HepG2 (cell line): ENCODE measurements at regions not wholly inside any gene's neighbourhood (a gene's known extent, or its start where the extent isn't known, plus 50 kb on each side); places are given as distances from the start of the nearest gene placed in this dataset.

Experiments
- ATAC-seq: fragments of 200-7000 bp; cut with Tn5 transposase; 3 replicates; pipeline ENCODE4 v1.9.1; 2020; ENCODE audit warnings: mild to moderate bottlenecking, moderate library complexity
- BruUV-seq: library from RNA; stranded (reverse); fragments of 400-500 nt; replicated peaks from 2 replicates; lab custom pipeline; 2021; lab: Mats Ljungman, UMichigan
- CTCF ChIA-PET: fragments of 300-600 bp; formaldehyde crosslinking; extraction: SDS; loops from one replicate; lab custom pipeline; 2021; ENCODE audit warnings: low total read pairs, inconsistent platforms, low intra/inter-chr PET ratio; lab: Yijun Ruan, JAX
- POLR2A ChIA-PET: fragments of 350-600 bp; sonication (Branson Sonifier 250); formaldehyde crosslinking; loops from one replicate; lab custom pipeline; 2020; ENCODE audit warnings: antibody characterized with exemption, inconsistent platforms; lab: Yijun Ruan, JAX
- DNase-seq: peaks from one replicate; pipeline ENCODE4 v3.0.0-alpha.2; 2015; ENCODE audit warnings: low spot score
- FAIRE-seq: peaks from 3 replicates; lab custom pipeline; 2011; peaks lifted over from hg19 to GRCh38; lab: Jason Lieb, UNC
- H2AFZ ChIP-seq: one replicate; pipeline ENCODE4 v1.6.1; 2011; ENCODE audit warnings: low read length, inconsistent platforms
- H3K27ac ChIP-seq: fragments of 300-600 bp; 3 replicates; pipeline ENCODE4 v1.8.0; 2011; ENCODE audit warnings: mixed run types, mild to moderate bottlenecking, mixed read lengths, low read length, inconsistent platforms; ENCODE audit not compliant: insufficient read depth; ENCODE audit errors: extremely low read length
- H3K27me3 ChIP-seq, 2 experiments: fragments of 200-600 bp in 1 of 2; 2 replicates in 1 of 2; 3 replicates in 1 of 2; pipeline versions ENCODE4 v1.6.0 to v1.8.0; 2011; ENCODE audit warnings: low read length in 2 of 2, mild to moderate bottlenecking in 2 of 2, moderate library complexity in 2 of 2, inconsistent platforms in 1 of 2; ENCODE audit not compliant: insufficient read depth in 2 of 2, control insufficient read depth in 1 of 2
- H3K36me3 ChIP-seq, 2 experiments: fragments of 200-600 bp in 1 of 2; replicated peaks in 1 of 2; 2 replicates in 1 of 2; 3 replicates in 1 of 2; pipeline versions ENCODE4 v1.5.1 to v1.8.0; 2011; ENCODE audit warnings: low read length in 2 of 2, inconsistent platforms in 1 of 2; ENCODE audit not compliant: insufficient read depth in 2 of 2, control insufficient read depth in 1 of 2
- H3K4me1 ChIP-seq: 2 replicates; pipeline ENCODE4 v1.5.1; 2012; ENCODE audit warnings: low read length, inconsistent platforms; ENCODE audit not compliant: insufficient read depth
- H3K4me2 ChIP-seq: 2 replicates; pipeline ENCODE4 v1.6.0; 2011; ENCODE audit warnings: low read depth, low read length, inconsistent platforms
- H3K4me3 ChIP-seq, 3 experiments: fragments of 200-600 bp in 1 of 3; sonication (generic), shearing (Covaris generic) in 1 of 3; replicated peaks in 1 of 3; 2 replicates each; pipeline ENCODE4 v1.5.1; 2011 to 2016; ENCODE audit warnings: low read length in 3 of 3, inconsistent platforms in 2 of 3, low read depth in 2 of 3, mild to moderate bottlenecking in 2 of 3, control low read depth in 1 of 3, mixed read lengths in 1 of 3; ENCODE audit not compliant: insufficient read depth in 1 of 3
- H3K79me2 ChIP-seq: one replicate; pipeline ENCODE4 v1.6.1; 2011; ENCODE audit warnings: low read length, inconsistent platforms; ENCODE audit not compliant: insufficient read depth
- H3K9ac ChIP-seq: 2 replicates; pipeline ENCODE4 v1.6.0; 2011; ENCODE audit warnings: mild to moderate bottlenecking, low read depth, low read length, inconsistent platforms; ENCODE audit not compliant: insufficient read depth
- H3K9me3 ChIP-seq: 2 replicates; pipeline ENCODE4 v1.5.1; 2012; ENCODE audit warnings: mild to moderate bottlenecking, low read length
- H4K20me1 ChIP-seq: 2 replicates; pipeline ENCODE4 v1.6.0; 2011; ENCODE audit warnings: inconsistent platforms, mild to moderate bottlenecking, low read length, moderate library complexity; ENCODE audit not compliant: insufficient read depth
- BRCA1 ChIP-seq: sonication (generic); formaldehyde crosslinking; IDR thresholded peaks from 2 replicates; pipeline ENCODE4 v1.4.0; 2020; ENCODE audit warnings: missing genetic modification reagents
- CBX1 ChIP-seq: IDR thresholded peaks from one replicate; pipeline ENCODE4 v1.6.1; 2016; ENCODE audit warnings: antibody characterized with exemption, low read depth
- FOXO1 ChIP-seq: sonication (generic); formaldehyde crosslinking; IDR thresholded peaks from 2 replicates; pipeline ENCODE4 v1.4.0; 2020; ENCODE audit warnings: missing genetic modification reagents
- GPN1 ChIP-seq: sonication (generic); formaldehyde crosslinking; IDR thresholded peaks from 2 replicates; pipeline ENCODE4 v1.5.1; 2020; ENCODE audit warnings: missing genetic modification reagents, borderline replicate concordance
- MAFF ChIP-seq: IDR thresholded peaks from 2 replicates; pipeline ENCODE4 v1.6.1; 2011; ENCODE audit warnings: low read depth, low read length, improper control_type of control experiment
- MAFK ChIP-seq, 2 experiments: IDR thresholded peaks in 1 of 2; conservative IDR thresholded peaks in 1 of 2; 2 replicates each; pipeline ENCODE4 v1.6.1; 2011; ENCODE audit warnings: improper control_type of control experiment in 2 of 2, low read length in 2 of 2
- ZBTB20 ChIP-seq: sonication (generic); formaldehyde crosslinking; IDR thresholded peaks from 2 replicates; pipeline ENCODE4 v1.8.1; 2023; ENCODE audit warnings: missing genetic modification reagents, low read depth, mild to moderate bottlenecking, borderline replicate concordance
- ZNF20 ChIP-seq: sonication (generic); formaldehyde crosslinking; IDR thresholded peaks from 2 replicates; pipeline ENCODE4 v1.4.0; 2020; ENCODE audit warnings: mild to moderate bottlenecking, moderate library complexity, missing genetic modification reagents
- ZNF251 ChIP-seq: sonication (generic); formaldehyde crosslinking; IDR thresholded peaks from 2 replicates; pipeline ENCODE4 v1.9.0; 2021; ENCODE audit warnings: mild to moderate bottlenecking, missing genetic modification reagents
- ZNF260 ChIP-seq: sonication (generic); formaldehyde crosslinking; IDR thresholded peaks from 2 replicates; pipeline ENCODE4 v1.4.0; 2020; ENCODE audit warnings: missing genetic modification reagents, low read depth, mild to moderate bottlenecking, borderline replicate concordance
- ZNF275 ChIP-seq: sonication (generic); formaldehyde crosslinking; IDR thresholded peaks from 2 replicates; pipeline ENCODE4 v1.8.0; 2022; ENCODE audit warnings: missing genetic modification reagents, mild to moderate bottlenecking, inconsistent platforms, borderline replicate concordance
- WGBS: methylation state at CpG from one replicate; pipeline ENCODE4 v1.1.6; 2017; ENCODE audit warnings: low lambda C conversion rate; 5-methylcytosine and 5-hydroxymethylcytosine counted together
- in situ Hi-C: cut with HindIII; loops from 2 replicates; pipeline ENCODE4 v1.10.0; 2017; ENCODE audit warnings: low pct_unique_long_range_greater_than_20kb; ENCODE audit not compliant: extremely low pct_ligation_motif_present
- intact Hi-C: fragments of 100-400 bp; cut with micrococcal nuclease; formaldehyde crosslinking; loops from one replicate; pipeline ENCODE4 v1.10.0; 2022; ENCODE audit not compliant: unreplicated experiment
- TF ChIP-seq, protein P1 (sequence below): sonication (generic); formaldehyde crosslinking; IDR thresholded peaks from 2 replicates; pipeline ENCODE4 v1.4.0; 2020; ENCODE audit warnings: missing genetic modification reagents, borderline replicate concordance
- TF ChIP-seq, protein P2 (sequence below): sonication (generic); formaldehyde crosslinking; IDR thresholded peaks from 2 replicates; pipeline ENCODE4 v1.4.0; 2020; ENCODE audit warnings: mild to moderate bottlenecking, missing genetic modification reagents

- no peak for FAIRE-seq
- Histone ChIP-seq H3K79me2 (no peaks in the 10 kb centered on the region), H3K36me3 (no peaks in the 10 kb centered on the region)
- ATAC-seq, result no peak
- in situ Hi-C loops, result no loop called here
- TF ChIP-seq FOXO1 (CRISPR knock-in tag) (no peak), MAFF (peak; percentile 41; the same call in 1 of the 2 replicates), MAFK (conservative IDR thresholded peaks at IDR 0.05 in 1 of 2, IDR thresholded peaks at IDR 0.05 in 1 of 2; ENCODE audit: low read length in 2 of 2) (peak; percentile 22 to 67; a peak in 2 of 4 replicates)
- TF ChIP-seq, all 625 proteins: peak for 2
- no peak overlapping the region for H3K4me2 ChIP-seq
- no TSS peak for BruUV-seq
- peaks cover 21% of the 10 kb centered on the region; the same call in 1 of the 2 replicates for H3K9me3 ChIP-seq
- CTCF ChIA-PET, result no interaction called here
- POLR2A ChIA-PET, result no interaction called here
- intact Hi-C loops, result no loop called here
- no peak for DNase-seq
- no peak overlapping the region for H3K4me3 ChIP-seq
- H3K27me3 ChIP-seq, result no peaks in the 10 kb centered on the region
- no peak overlapping the region for H2AFZ ChIP-seq
- H3K9ac ChIP-seq, result no peak overlapping the region
- no peak overlapping the region for H3K27ac ChIP-seq
- H4K20me1 ChIP-seq, result no peaks in the 10 kb centered on the region
- no peaks in the 10 kb centered on the region for H3K4me1 ChIP-seq
These were observed 463.8 kb upstream of the CNTN3 start for GRCh38 chr3:75078290-75078689.

DNA sequence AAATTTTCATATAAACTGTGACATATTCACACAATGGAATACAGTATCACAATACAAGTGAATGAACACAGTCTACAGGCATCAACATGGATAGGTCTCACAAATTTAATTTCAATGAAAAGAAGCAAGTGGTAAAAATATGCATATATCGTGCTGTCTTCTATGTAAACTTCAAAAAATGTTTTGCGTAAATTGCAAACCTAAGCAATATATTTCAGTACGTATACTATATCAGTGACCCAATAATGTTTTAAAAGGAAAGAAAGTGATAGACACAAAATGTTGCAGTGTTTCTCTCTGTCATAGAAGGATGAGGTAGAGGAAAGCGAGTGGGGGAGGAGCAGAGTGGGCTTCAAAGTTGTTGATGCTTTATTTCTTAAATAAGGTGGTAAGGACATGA, 468.4 kb upstream of the CNTN3 start:
- no peak overlapping the region for H3K27ac ChIP-seq
- peaks cover 19% of the 10 kb centered on the region; the same call in 1 of the 2 replicates for H3K9me3 ChIP-seq
- no peaks in the 10 kb centered on the region for H3K79me2 ChIP-seq
- no peak overlapping the region for H3K4me2 ChIP-seq
- no peak overlapping the region for H3K4me3 ChIP-seq
- CTCF ChIA-PET, result no interaction called here
- H3K27me3 ChIP-seq, result no peaks in the 10 kb centered on the region
- intact Hi-C loops, result no loop called here
- H2AFZ ChIP-seq, result no peak overlapping the region
- H3K9ac ChIP-seq, result no peak overlapping the region
- in situ Hi-C loops, result no loop called here
- no peaks in the 10 kb centered on the region for H3K4me1 ChIP-seq
- BruUV-seq, result no TSS peak
- 52% methylated on average over 4 of the region's 4 CpGs for WGBS
- POLR2A ChIA-PET, result no interaction called here
- ATAC-seq (no peak), FAIRE-seq (no peak), DNase-seq (no peak)
- H3K36me3 ChIP-seq, result no peaks in the 10 kb centered on the region
- H4K20me1 ChIP-seq, result no peaks in the 10 kb centered on the region
- TF ChIP-seq MAFF (peak; percentile 76), ZNF251 (no peak), ZBTB20 (no peak), ZNF275 (CRISPR knock-in tag) (no peak), ZNF260 (CRISPR knock-in tag) (no peak), MAFK (conservative IDR thresholded peaks at IDR 0.05 in 1 of 2, IDR thresholded peaks at IDR 0.05 in 1 of 2; ENCODE audit: low read length in 2 of 2) (peak; percentile 75 to 82), CBX1 (no peak), BRCA1 (CRISPR knock-in tag) (no peak), GPN1 (CRISPR knock-in tag) (no peak), ZNF20 (CRISPR knock-in tag) (no peak)
- TF ChIP-seq, protein P1, sequence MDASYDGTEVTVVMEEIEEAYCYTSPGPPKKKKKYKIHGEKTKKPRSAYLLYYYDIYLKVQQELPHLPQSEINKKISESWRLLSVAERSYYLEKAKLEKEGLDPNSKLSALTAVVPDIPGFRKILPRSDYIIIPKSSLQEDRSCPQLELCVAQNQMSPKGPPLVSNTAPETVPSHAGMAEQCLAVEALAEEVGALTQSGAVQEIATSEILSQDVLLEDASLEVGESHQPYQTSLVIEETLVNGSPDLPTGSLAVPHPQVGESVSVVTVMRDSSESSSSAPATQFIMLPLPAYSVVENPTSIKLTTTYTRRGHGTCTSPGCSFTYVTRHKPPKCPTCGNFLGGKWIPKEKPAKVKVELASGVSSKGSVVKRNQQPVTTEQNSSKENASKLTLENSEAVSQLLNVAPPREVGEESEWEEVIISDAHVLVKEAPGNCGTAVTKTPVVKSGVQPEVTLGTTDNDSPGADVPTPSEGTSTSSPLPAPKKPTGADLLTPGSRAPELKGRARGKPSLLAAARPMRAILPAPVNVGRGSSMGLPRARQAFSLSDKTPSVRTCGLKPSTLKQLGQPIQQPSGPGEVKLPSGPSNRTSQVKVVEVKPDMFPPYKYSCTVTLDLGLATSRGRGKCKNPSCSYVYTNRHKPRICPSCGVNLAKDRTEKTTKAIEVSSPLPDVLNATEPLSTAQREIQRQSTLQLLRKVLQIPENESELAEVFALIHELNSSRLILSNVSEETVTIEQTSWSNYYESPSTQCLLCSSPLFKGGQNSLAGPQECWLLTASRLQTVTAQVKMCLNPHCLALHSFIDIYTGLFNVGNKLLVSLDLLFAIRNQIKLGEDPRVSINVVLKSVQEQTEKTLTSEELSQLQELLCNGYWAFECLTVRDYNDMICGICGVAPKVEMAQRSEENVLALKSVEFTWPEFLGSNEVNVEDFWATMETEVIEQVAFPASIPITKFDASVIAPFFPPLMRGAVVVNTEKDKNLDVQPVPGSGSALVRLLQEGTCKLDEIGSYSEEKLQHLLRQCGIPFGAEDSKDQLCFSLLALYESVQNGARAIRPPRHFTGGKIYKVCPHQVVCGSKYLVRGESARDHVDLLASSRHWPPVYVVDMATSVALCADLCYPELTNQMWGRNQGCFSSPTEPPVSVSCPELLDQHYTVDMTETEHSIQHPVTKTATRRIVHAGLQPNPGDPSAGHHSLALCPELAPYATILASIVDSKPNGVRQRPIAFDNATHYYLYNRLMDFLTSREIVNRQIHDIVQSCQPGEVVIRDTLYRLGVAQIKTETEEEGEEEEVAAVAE, result no peak
- TF ChIP-seq, protein P2, sequence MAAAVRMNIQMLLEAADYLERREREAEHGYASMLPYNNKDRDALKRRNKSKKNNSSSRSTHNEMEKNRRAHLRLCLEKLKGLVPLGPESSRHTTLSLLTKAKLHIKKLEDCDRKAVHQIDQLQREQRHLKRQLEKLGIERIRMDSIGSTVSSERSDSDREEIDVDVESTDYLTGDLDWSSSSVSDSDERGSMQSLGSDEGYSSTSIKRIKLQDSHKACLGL (CRISPR knock-in tag), result no peak
